Kidney epithelial cell (primary cell): ENCODE measurements at regions not wholly inside any gene's neighbourhood (a gene's known extent, or its start where the extent isn't known, plus 50 kb on each side); places are given as distances from the start of the nearest gene placed in this dataset.

Experiments used
- DNase-seq: peaks from one replicate; pipeline ENCODE4 v3.0.0-alpha.2; 2010; ENCODE audit warnings: low read depth
- H3K27me3 ChIP-seq: 2 replicates; pipeline ENCODE4 v1.6.0; 2011; ENCODE audit warnings: low read length; ENCODE audit not compliant: control insufficient read depth, insufficient read depth
- H3K36me3 ChIP-seq: 2 replicates; pipeline ENCODE4 v1.5.1; 2011; ENCODE audit warnings: low read length; ENCODE audit not compliant: control insufficient read depth, insufficient read depth
- H3K4me3 ChIP-seq: 2 replicates; pipeline ENCODE4 v1.5.1; 2011; ENCODE audit warnings: low read depth, mild to moderate bottlenecking, control low read depth, low read length
- TF ChIP-seq, protein P1 (sequence below): IDR thresholded peaks from 2 replicates; pipeline ENCODE4 v1.5.1; 2011; ENCODE audit warnings: mild to moderate bottlenecking, moderate library complexity, low read length, control low read depth, inconsistent platforms; ENCODE audit not compliant: insufficient read depth, poor library complexity, severe bottlenecking

DNA sequence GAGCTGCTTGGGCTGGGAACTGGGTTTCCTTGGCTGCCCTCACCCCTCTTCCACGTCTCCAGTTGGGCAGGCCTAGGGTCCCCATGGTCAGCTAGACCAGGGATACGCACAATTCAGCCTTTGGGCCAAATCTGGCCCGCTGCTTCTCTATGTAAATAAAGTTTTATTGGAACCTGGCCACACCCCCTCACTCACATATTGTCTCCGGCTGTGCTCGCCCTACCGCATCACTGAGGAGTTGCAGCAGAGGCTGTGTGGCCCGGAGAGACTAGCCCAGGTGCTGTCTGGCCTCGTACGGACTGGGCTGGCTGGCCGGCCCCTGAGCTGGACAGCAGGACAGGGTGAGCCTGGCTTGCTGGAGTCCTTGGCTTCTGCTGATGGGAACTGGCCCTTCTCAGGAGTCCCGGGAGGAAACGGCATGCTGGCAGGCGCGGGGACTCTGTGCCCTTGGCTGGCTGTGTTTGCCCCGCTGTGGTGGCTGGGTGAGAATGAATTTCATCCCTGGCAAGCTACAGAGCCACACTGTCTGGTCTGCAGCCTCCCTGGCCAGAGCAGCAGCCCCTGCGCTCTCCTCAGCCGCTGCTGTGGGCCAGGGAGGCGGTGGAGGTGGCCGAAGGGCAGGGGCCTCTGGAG lies 82.0 kb downstream of the ENGASE start:
- no peak for DNase-seq
- no peak overlapping the region for H3K4me3 ChIP-seq
- TF ChIP-seq, protein P1, sequence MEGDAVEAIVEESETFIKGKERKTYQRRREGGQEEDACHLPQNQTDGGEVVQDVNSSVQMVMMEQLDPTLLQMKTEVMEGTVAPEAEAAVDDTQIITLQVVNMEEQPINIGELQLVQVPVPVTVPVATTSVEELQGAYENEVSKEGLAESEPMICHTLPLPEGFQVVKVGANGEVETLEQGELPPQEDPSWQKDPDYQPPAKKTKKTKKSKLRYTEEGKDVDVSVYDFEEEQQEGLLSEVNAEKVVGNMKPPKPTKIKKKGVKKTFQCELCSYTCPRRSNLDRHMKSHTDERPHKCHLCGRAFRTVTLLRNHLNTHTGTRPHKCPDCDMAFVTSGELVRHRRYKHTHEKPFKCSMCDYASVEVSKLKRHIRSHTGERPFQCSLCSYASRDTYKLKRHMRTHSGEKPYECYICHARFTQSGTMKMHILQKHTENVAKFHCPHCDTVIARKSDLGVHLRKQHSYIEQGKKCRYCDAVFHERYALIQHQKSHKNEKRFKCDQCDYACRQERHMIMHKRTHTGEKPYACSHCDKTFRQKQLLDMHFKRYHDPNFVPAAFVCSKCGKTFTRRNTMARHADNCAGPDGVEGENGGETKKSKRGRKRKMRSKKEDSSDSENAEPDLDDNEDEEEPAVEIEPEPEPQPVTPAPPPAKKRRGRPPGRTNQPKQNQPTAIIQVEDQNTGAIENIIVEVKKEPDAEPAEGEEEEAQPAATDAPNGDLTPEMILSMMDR, result no peak
- H3K36me3 ChIP-seq, result no peaks in the 10 kb centered on the region
- H3K27me3 ChIP-seq, result peaks cover 32% of the 10 kb centered on the region

DNA sequence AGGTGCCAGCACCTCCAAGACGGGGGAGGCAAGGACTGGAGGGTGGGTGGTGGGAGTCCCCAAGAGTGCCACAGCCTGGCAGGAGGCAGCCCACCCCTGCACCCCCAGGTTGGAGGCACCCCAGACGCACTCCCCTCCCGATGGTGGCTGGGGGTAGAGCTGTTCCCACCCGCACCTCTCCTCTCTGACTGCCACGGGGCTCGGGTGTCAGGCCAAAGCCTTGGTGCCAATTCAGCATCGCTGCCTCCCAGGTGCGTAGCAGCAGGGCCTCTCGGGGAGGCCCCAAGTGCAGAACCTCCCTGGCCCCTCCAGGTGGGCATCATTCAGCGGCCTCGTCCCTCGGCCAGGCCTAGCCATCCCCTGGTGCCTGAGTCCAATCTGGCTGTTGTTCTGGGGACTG lies 81.1 kb downstream of the ENGASE start:
- Histone ChIP-seq H3K36me3 (no peaks in the 10 kb centered on the region), H3K27me3 (peaks cover 33% of the 10 kb centered on the region), H3K4me3 (no peak overlapping the region)
- DNase-seq, result no peak
- TF ChIP-seq, protein P1, result no peak

- TF ChIP-seq, protein P1, result no peak
- DNase-seq, result no peak
- Histone ChIP-seq H3K4me3 (no peak overlapping the region), H3K27me3 (peaks cover 35% of the 10 kb centered on the region), H3K36me3 (no peaks in the 10 kb centered on the region)
Measured at GRCh38 chr17:79154951-79155585, 80.4 kb downstream of the ENGASE start.

- H3K36me3 ChIP-seq, result no peaks in the 10 kb centered on the region
- H3K27me3 ChIP-seq, result peaks cover 35% of the 10 kb centered on the region
- no peak for DNase-seq
- H3K4me3 ChIP-seq, result no peak overlapping the region
- TF ChIP-seq, protein P1, result no peak
Measured at GRCh38 chr17:79154446-79154845, 79.8 kb downstream of the ENGASE start.

DNA sequence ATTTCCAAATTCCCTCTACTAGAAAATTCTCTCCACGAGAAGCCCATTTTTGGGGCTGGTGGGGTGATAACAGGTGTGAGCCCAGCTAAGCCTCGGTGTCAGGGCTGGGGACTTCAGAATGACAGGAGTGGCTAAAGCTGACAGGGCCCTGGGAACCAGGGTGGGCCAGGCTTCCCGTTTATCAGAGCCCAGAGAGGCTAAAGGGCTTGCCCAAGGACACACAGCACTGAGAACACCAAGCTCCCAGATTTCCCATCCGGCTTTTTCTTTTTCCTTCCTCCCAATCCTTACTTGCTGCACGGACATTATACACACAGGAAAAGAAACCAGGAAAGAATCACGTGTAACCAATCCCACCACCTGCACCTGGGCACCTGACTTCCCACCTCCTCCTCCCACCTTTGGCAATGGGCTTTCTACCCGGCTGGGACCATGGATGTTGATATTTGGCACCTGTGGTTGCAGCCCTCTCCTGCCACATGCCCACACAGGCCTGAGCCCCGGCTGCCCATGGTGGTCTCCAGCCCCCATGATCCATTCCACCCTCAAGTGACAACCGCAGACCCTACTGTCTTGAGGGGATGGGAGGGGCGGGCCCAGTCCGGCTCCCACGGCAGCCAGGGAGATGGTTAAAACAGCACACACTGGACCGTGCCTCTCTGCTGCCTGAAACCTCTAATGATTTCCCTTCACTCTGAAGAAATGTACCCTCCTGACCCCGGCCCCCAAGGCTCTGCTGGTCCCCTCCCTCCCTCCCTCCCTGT lies 78.9 kb downstream of the ENGASE start:
- Histone ChIP-seq H3K36me3 (no peaks in the 10 kb centered on the region), H3K27me3 (peaks cover 38% of the 10 kb centered on the region), H3K4me3 (no peak overlapping the region)
- TF ChIP-seq, protein P1, result no peak
- no peak for DNase-seq

DNA sequence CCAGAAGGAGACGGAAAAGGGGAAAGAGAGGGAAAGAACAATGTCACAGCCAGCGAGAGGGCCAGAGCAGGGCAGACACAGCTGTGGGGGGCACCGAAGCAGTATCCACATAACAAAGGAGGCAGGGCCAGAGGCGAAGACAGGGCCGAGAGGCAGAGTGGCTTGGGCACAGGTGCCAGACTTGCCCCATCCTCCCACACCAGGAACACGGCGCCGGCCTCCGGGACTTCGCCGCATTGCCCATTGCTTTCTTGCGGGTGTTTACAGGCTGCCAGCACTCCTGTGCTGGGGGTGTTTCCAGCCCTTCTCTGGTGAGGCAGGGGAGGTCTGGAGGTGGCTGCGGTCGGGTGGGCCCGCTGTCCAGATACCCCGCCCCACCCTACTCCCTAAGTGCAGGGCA lies 78.0 kb downstream of the ENGASE start:
- Histone ChIP-seq H3K36me3 (no peaks in the 10 kb centered on the region), H3K27me3 (peaks cover 36% of the 10 kb centered on the region), H3K4me3 (no peak overlapping the region)
- no peak for DNase-seq
- TF ChIP-seq, protein P1, result no peak
